ENCODE measurements at regions not wholly inside any gene's neighbourhood (a gene's known extent, or its start where the extent isn't known, plus 50 kb on each side); places are given as distances from the start of the nearest gene placed in this dataset.

DNA sequence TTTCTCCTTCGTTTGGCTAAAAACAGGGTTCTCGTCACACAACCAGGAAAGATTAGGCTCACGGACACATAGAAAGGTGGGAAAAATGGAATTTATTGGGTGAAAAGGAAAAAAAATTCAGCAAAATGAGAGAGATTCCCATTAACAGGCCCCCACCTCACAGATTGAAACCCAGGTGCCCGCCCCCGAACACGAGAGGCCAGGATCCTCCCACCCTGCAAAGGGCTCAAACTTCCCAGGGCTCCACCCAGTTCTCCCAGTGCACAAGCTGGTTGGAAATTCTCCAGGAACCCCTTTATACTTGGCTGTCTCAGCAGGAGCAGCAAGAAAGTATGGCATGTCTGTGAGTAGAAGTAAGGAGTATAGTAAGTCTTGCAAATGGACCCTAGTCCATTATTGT is 499.7 kb downstream of the RWDD3 start:
- Histone ChIP-seq H3K4me3 (ENCODE audit: low read depth in 2 of 2, low read length in 1 of 2) (no peak overlapping the region), H3K79me2 (ENCODE audit: insufficient read depth) (no peaks in the 10 kb centered on the region), H3K9me3 (no peaks in the 10 kb centered on the region; the same call in 1 of the 2 replicates), H3K27me3 (ENCODE audit: insufficient read depth) (no peaks in the 10 kb centered on the region), H4K20me1 (ENCODE audit: insufficient read depth) (no peaks in the 10 kb centered on the region), H3F3A (replicated peaks; ENCODE audit: insufficient read depth) (no peaks in the 10 kb centered on the region), H3K4me2 (no peak overlapping the region), H3K36me3 (replicated peaks in 1 of 2; ENCODE audit: control insufficient read depth in 1 of 2, insufficient read depth in 2 of 2, low read length in 1 of 2) (no peaks in the 10 kb centered on the region), H3K4me1 (ENCODE audit: control insufficient read depth in 1 of 2, insufficient read depth in 2 of 2, low read depth in 1 of 2, low read length in 1 of 2) (no peaks in the 10 kb centered on the region; a peak in 1 of 4 replicates), H3K9ac (no peak overlapping the region), H2AFZ (ENCODE audit: low read depth) (no peak overlapping the region), H3K27ac (ENCODE audit: low read depth in 2 of 2, low read length in 1 of 2) (no peak overlapping the region), H3K9me2 (no peaks in the 10 kb centered on the region)
- no peak for DNase-seq
- TF ChIP-seq USF1 (IDR thresholded peaks at IDR 0.05; ENCODE audit: borderline replicate concordance, low read depth) = no peak
- TF ChIP-seq CTCF (IDR thresholded peaks at IDR 0.05) = no peak
- TF ChIP-seq FOXJ3 (CRISPR knock-in tag; IDR thresholded peaks at IDR 0.05) = no peak
- TF ChIP-seq, protein P1, sequence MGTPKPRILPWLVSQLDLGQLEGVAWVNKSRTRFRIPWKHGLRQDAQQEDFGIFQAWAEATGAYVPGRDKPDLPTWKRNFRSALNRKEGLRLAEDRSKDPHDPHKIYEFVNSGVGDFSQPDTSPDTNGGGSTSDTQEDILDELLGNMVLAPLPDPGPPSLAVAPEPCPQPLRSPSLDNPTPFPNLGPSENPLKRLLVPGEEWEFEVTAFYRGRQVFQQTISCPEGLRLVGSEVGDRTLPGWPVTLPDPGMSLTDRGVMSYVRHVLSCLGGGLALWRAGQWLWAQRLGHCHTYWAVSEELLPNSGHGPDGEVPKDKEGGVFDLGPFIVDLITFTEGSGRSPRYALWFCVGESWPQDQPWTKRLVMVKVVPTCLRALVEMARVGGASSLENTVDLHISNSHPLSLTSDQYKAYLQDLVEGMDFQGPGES (IDR thresholded peaks at IDR 0.05; ENCODE audit: low read depth, low read length) = no peak
- TF ChIP-seq ZBTB33 (IDR thresholded peaks at IDR 0.05; ENCODE audit: borderline replicate concordance, low read depth) = no peak
- no peak for TF ChIP-seq TEAD4 (IDR thresholded peaks at IDR 0.05; ENCODE audit: borderline replicate concordance, insufficient read depth)
- TF ChIP-seq TAF1 (IDR thresholded peaks at IDR 0.05; ENCODE audit: borderline replicate concordance, low read depth, low read length) = no peak
- TF ChIP-seq REST (IDR thresholded peaks at IDR 0.05; ENCODE audit: low read depth, low read length) = no peak
- TF ChIP-seq YY1 (IDR thresholded peaks at IDR 0.05; ENCODE audit: low read depth) = no peak
- no peak for TF ChIP-seq SIN3A (IDR thresholded peaks at IDR 0.05; ENCODE audit: borderline replicate concordance, low read depth, low read length)
- no peak for TF ChIP-seq NRF1 (IDR thresholded peaks at IDR 0.05; ENCODE audit: low read depth, low read length)
- no peak for TF ChIP-seq CHD2 (IDR thresholded peaks at IDR 0.05; ENCODE audit: low read length, partially characterized antibody)
- no peak for TF ChIP-seq FOSL2 (IDR thresholded peaks at IDR 0.05; ENCODE audit: borderline replicate concordance, low read depth)
- 28% methylated on average over 6 of the region's 6 CpGs for WGBS (ENCODE audit: low lambda C conversion rate)
- ChIA-PET CTCF (interaction anchor here (1.3 kb wide), 1 partner anchor 59 kb away, joined by 4 read pairs; no protein-coding TSS in a partner anchor), POLR2A (no interaction called here)

Data from SK-N-SH (cell line).